Panc1 (cell line): ENCODE measurements at regions not wholly inside any gene's neighbourhood (a gene's known extent, or its start where the extent isn't known, plus 50 kb on each side); places are given as distances from the start of the nearest gene placed in this dataset.

Experiments
- ATAC-seq: fragments of 200-7000 bp; cut with Tn5 transposase; 2 replicates; pipeline ENCODE4 v1.9.1; 2020; ENCODE audit warnings: mild to moderate bottlenecking, moderate library complexity
- BruUV-seq: library from RNA; stranded (reverse); fragments of 400-500 nt; replicated peaks from 2 replicates; lab custom pipeline; 2021; lab: Mats Ljungman, UMichigan
- CTCF ChIA-PET: fragments of 300-600 bp; sonication (Branson Sonifier 250); formaldehyde crosslinking; loops from one replicate; lab custom pipeline; 2022; ENCODE audit warnings: antibody characterized with exemption; lab: Charles Lee
- POLR2A ChIA-PET: fragments of 300-600 bp; sonication (Branson Sonifier 250); formaldehyde crosslinking; loops from one replicate; lab custom pipeline; 2022; ENCODE audit warnings: antibody characterized with exemption; lab: Charles Lee
- DNase-seq: peaks from one replicate; pipeline ENCODE4 v3.0.0-alpha.2; 2010; ENCODE audit warnings: low read depth, low spot score
- H3K27ac ChIP-seq: 2 replicates; pipeline ENCODE4 v1.5.1; 2011; ENCODE audit warnings: mild to moderate bottlenecking, low read length, inconsistent platforms
- H3K27me3 ChIP-seq: fragments of 200-500 bp; sonication (Bioruptor generic); 2 replicates; pipeline ENCODE4 v1.6.0; 2014; ENCODE audit warnings: low read length, inconsistent platforms; ENCODE audit not compliant: control insufficient read depth, insufficient read depth
- H3K36me3 ChIP-seq: fragments of 200-500 bp; sonication (Bioruptor generic); 2 replicates; pipeline ENCODE4 v1.5.1; 2014; ENCODE audit warnings: inconsistent platforms, mild to moderate bottlenecking, low read length, moderate library complexity; ENCODE audit not compliant: control insufficient read depth, insufficient read depth
- H3K4me1 ChIP-seq: 2 replicates; pipeline ENCODE4 v1.5.1; 2011; ENCODE audit warnings: inconsistent platforms, mild to moderate bottlenecking, low read length, moderate library complexity; ENCODE audit not compliant: control insufficient read depth, insufficient read depth
- H3K4me3 ChIP-seq, 2 experiments: 2 replicates each; pipeline ENCODE4 v1.5.1; 2011 to 2012; ENCODE audit warnings: low read depth in 2 of 2, low read length in 2 of 2, mild to moderate bottlenecking in 2 of 2, inconsistent platforms in 1 of 2, moderate library complexity in 1 of 2
- H3K9me3 ChIP-seq: fragments of 200-500 bp; sonication (Bioruptor generic); 2 replicates; pipeline ENCODE4 v1.5.1; 2014; ENCODE audit warnings: low read depth, mild to moderate bottlenecking, inconsistent platforms, low read length, moderate library complexity; ENCODE audit not compliant: control insufficient read depth, insufficient read depth
- CTCF ChIP-seq: fragments of 450-650 bp; IDR thresholded peaks from 2 replicates; pipeline ENCODE4 v1.5.1; 2017; ENCODE audit warnings: mild to moderate bottlenecking
- POLR2AphosphoS5 ChIP-seq: IDR thresholded peaks from 2 replicates; pipeline ENCODE4 v1.6.1; 2012; ENCODE audit warnings: mild to moderate bottlenecking, low read depth, low read length, moderate library complexity
- REST ChIP-seq, 2 experiments: IDR thresholded peaks; 2 replicates each; pipeline ENCODE4 v1.6.1; 2011 to 2012; ENCODE audit warnings: low read depth in 2 of 2, control low read depth in 1 of 2, low read length in 1 of 2, mild to moderate bottlenecking in 1 of 2, moderate library complexity in 1 of 2; ENCODE audit not compliant: insufficient read depth in 1 of 2
- SIN3A ChIP-seq: IDR thresholded peaks from 2 replicates; pipeline ENCODE4 v1.6.1; 2012; ENCODE audit warnings: low read depth, mild to moderate bottlenecking, low read length, moderate library complexity, borderline replicate concordance; ENCODE audit not compliant: insufficient read depth
- TCF7L2 ChIP-seq: IDR thresholded peaks from 2 replicates; pipeline ENCODE4 v1.6.1; 2011; ENCODE audit warnings: mild to moderate bottlenecking, low read depth, low read length, inconsistent platforms
- in situ Hi-C: cut with HindIII; loops from 2 replicates; pipeline ENCODE4 v1.10.0; 2016; ENCODE audit warnings: low sequenced_read_pairs, low pct_unique_long_range_greater_than_20kb
- intact Hi-C: fragments of 100-400 bp; cut with micrococcal nuclease; formaldehyde crosslinking; loops from one replicate; pipeline ENCODE4 v1.10.0; 2022; ENCODE audit not compliant: unreplicated experiment

GRCh38 chr3:59285560-59285959, 235.7 kb upstream of the CFAP20DC start:
- H3K27me3 ChIP-seq = no peaks in the 10 kb centered on the region; the same call in 1 of the 2 replicates
- H3K27ac ChIP-seq = no peak overlapping the region
- ATAC-seq (no peak), DNase-seq (no peak)
- no peaks in the 10 kb centered on the region for H3K4me1 ChIP-seq
- CTCF ChIA-PET = no interaction called here
- BruUV-seq = no TSS peak
- H3K9me3 ChIP-seq = no peaks in the 10 kb centered on the region
- in situ Hi-C loops (no loop called here), intact Hi-C loops (no loop called here)
- H3K36me3 ChIP-seq = no peaks in the 10 kb centered on the region
- POLR2A ChIA-PET = no interaction called here
- H3K4me3 ChIP-seq = no peak overlapping the region
- TF ChIP-seq TCF7L2 = no peak
- TF ChIP-seq POLR2AphosphoS5 = no peak
- no peak for TF ChIP-seq CTCF
- no peak for TF ChIP-seq REST (IDR thresholded peaks at IDR 0.05; ENCODE audit: insufficient read depth in 1 of 2, low read depth in 2 of 2, low read length in 1 of 2)
- no peak for TF ChIP-seq SIN3A

GRCh38 chr3:59284926-59285325, 235.1 kb upstream of the CFAP20DC start:
- no TSS peak for BruUV-seq
- POLR2A ChIA-PET = no interaction called here
- intact Hi-C loops = no loop called here

More at GRCh38 chr3:59284926-59285325, 235.1 kb upstream of the CFAP20DC start:
- TF ChIP-seq POLR2AphosphoS5 (no peak), REST (IDR thresholded peaks at IDR 0.05; ENCODE audit: insufficient read depth in 1 of 2, low read depth in 2 of 2, low read length in 1 of 2) (no peak), TCF7L2 (no peak), CTCF (no peak), SIN3A (no peak)
- H3K27me3 ChIP-seq = no peaks in the 10 kb centered on the region; the same call in 1 of the 2 replicates
- ATAC-seq (no peak), DNase-seq (no peak)
- H3K4me1 ChIP-seq = no peaks in the 10 kb centered on the region
- CTCF ChIA-PET = no interaction called here
- H3K9me3 ChIP-seq = no peaks in the 10 kb centered on the region
- no peaks in the 10 kb centered on the region for H3K36me3 ChIP-seq
- H3K4me3 ChIP-seq = no peak overlapping the region
- in situ Hi-C loops = no loop called here
- no peak overlapping the region for H3K27ac ChIP-seq
